Hepatocyte (in vitro differentiated cells): ENCODE measurements at regions not wholly inside any gene's neighbourhood (a gene's known extent, or its start where the extent isn't known, plus 50 kb on each side); places are given as distances from the start of the nearest gene placed in this dataset.

Experiments used
- DNase-seq: peaks from one replicate; pipeline ENCODE4 v3.0.0-alpha.2; 2016; ENCODE audit warnings: low spot score
- H2AFZ ChIP-seq: fragments of 200-600 bp; sonication (generic); 2 replicates; pipeline ENCODE4 v1.6.0; 2016; ENCODE audit warnings: antibody characterized with exemption, mild to moderate bottlenecking
- H3K27ac ChIP-seq: fragments of 200-600 bp; sonication (generic); 2 replicates; pipeline ENCODE4 v1.5.1; 2016; ENCODE audit warnings: mild to moderate bottlenecking
- H3K27me3 ChIP-seq: fragments of 200-600 bp; sonication (generic); 2 replicates; pipeline ENCODE4 v1.6.1; 2016
- H3K36me3 ChIP-seq: fragments of 200-600 bp; sonication (generic); replicated peaks from 2 replicates; pipeline ENCODE4 v1.5.1; 2016; ENCODE audit warnings: low read depth; ENCODE audit not compliant: insufficient read depth
- H3K4me1 ChIP-seq: fragments of 200-600 bp; sonication (generic); 2 replicates; pipeline ENCODE4 v1.5.1; 2016; ENCODE audit warnings: mild to moderate bottlenecking, moderate library complexity; ENCODE audit not compliant: insufficient read depth
- H3K4me2 ChIP-seq: fragments of 200-600 bp; sonication (generic); 2 replicates; pipeline ENCODE4 v1.6.0; 2016
- H3K4me3 ChIP-seq: fragments of 200-600 bp; sonication (generic); 2 replicates; pipeline ENCODE4 v1.5.1; 2016; ENCODE audit warnings: mild to moderate bottlenecking
- H3K79me2 ChIP-seq: fragments of 200-600 bp; sonication (generic); 2 replicates; pipeline ENCODE4 v1.6.0; 2017; ENCODE audit warnings: mild to moderate bottlenecking
- H3K9me2 ChIP-seq: fragments of 200-600 bp; sonication (generic); replicated peaks from 2 replicates; pipeline ENCODE4 v1.6.0; 2017; ENCODE audit warnings: mild to moderate bottlenecking; ENCODE audit not compliant: insufficient read depth
- H3K9me3 ChIP-seq: fragments of 200-600 bp; sonication (generic); 2 replicates; pipeline ENCODE4 v1.5.1; 2016; ENCODE audit warnings: low read depth, mild to moderate bottlenecking
- H4K20me1 ChIP-seq: fragments of 200-600 bp; sonication (generic); 2 replicates; pipeline ENCODE4 v1.6.0; 2016; ENCODE audit warnings: mild to moderate bottlenecking; ENCODE audit not compliant: insufficient read depth, poor library complexity, severe bottlenecking
- CTCF ChIP-seq: fragments of 200-600 bp; sonication (generic); IDR thresholded peaks from 2 replicates; pipeline ENCODE4 v1.5.1; 2016; ENCODE audit warnings: antibody characterized with exemption, mild to moderate bottlenecking; ENCODE audit not compliant: poor library complexity
- EZH2 ChIP-seq: fragments of 200-600 bp; sonication (generic); IDR thresholded peaks from 2 replicates; pipeline ENCODE4 v1.6.1; 2016; ENCODE audit warnings: antibody characterized with exemption, mild to moderate bottlenecking, borderline replicate concordance
- EZH2phosphoT487 ChIP-seq: fragments of 200-600 bp; sonication (generic); IDR thresholded peaks from one replicate; pipeline ENCODE4 v1.6.1; 2018; ENCODE audit warnings: antibody characterized with exemption, mild to moderate bottlenecking, low read depth, moderate library complexity; ENCODE audit not compliant: unreplicated experiment, severe bottlenecking
- WGBS: methylation state at CpG from one replicate; pipeline ENCODE4 v1.1.6; 2016; ENCODE audit warnings: low lambda C conversion rate; ENCODE audit errors: missing lambda C conversion rate; 5-methylcytosine and 5-hydroxymethylcytosine counted together

GRCh38 chr2:223477318-223477717, 124.8 kb downstream of the SCG2 start:
- Histone ChIP-seq H3K27me3 (no peaks in the 10 kb centered on the region), H3K4me1 (no peaks in the 10 kb centered on the region), H3K27ac (no peak overlapping the region)

DNA sequence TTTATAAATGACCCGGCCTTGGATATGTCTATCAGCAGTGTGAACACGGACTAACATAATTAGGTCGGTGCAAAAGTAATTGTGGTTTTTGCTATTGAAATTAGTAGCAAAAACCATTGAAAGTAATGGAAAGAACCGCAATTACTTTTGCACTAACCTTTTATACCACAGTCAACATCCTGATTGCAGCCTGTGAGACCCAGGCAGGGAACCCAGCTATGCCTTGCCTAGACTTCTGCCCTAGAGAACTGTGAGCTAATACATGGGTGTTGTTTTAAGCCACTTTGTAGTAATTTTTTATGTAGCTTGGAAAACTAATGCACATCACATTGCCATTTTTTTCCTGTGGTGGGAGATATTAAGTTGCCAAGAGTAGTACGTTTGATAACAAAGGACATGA, 120.7 kb downstream of the SCG2 start:
- H3K27me3 ChIP-seq = no peaks in the 10 kb centered on the region
- TF ChIP-seq EZH2phosphoT487 (no peak), CTCF (no peak), EZH2 (no peak)
- no peaks in the 10 kb centered on the region for H3K36me3 ChIP-seq
- no peak overlapping the region for H3K4me2 ChIP-seq
- no peak overlapping the region for H3K27ac ChIP-seq
- H2AFZ ChIP-seq = no peak overlapping the region
- no peak for DNase-seq
- no peaks in the 10 kb centered on the region for H3K4me1 ChIP-seq
- WGBS = 87% methylated on average over 5 of the region's 5 CpGs
- no peaks in the 10 kb centered on the region for H3K9me3 ChIP-seq
- no peaks in the 10 kb centered on the region for H3K79me2 ChIP-seq
- H3K4me3 ChIP-seq = no peak overlapping the region
- H3K9me2 ChIP-seq = no peaks in the 10 kb centered on the region
- H4K20me1 ChIP-seq = no peaks in the 10 kb centered on the region

More at GRCh38 chr2:223477318-223477717, 124.8 kb downstream of the SCG2 start:
- no peak for DNase-seq
- no peak overlapping the region for H3K4me2 ChIP-seq
- H3K4me3 ChIP-seq = no peak overlapping the region
- no peaks in the 10 kb centered on the region for H3K79me2 ChIP-seq
- no peaks in the 10 kb centered on the region for H3K9me3 ChIP-seq
- no peaks in the 10 kb centered on the region for H3K9me2 ChIP-seq
- no peaks in the 10 kb centered on the region for H4K20me1 ChIP-seq
- H3K36me3 ChIP-seq = no peaks in the 10 kb centered on the region
- H2AFZ ChIP-seq = no peak overlapping the region
- no peak for TF ChIP-seq EZH2phosphoT487
- WGBS = 92% methylated on average over 1 of the region's 1 CpG

- H3K36me3 ChIP-seq = no peaks in the 10 kb centered on the region
- H3K79me2 ChIP-seq = no peaks in the 10 kb centered on the region
- no peak for TF ChIP-seq EZH2phosphoT487
- H3K9me2 ChIP-seq = no peaks in the 10 kb centered on the region
- H3K4me3 ChIP-seq = no peak overlapping the region
- H3K27ac ChIP-seq = no peak overlapping the region
- H3K4me1 ChIP-seq = no peaks in the 10 kb centered on the region
- no peak overlapping the region for H2AFZ ChIP-seq
- no peaks in the 10 kb centered on the region for H3K9me3 ChIP-seq
- DNase-seq = no peak
- H3K4me2 ChIP-seq = no peak overlapping the region
- no peaks in the 10 kb centered on the region for H3K27me3 ChIP-seq
- H4K20me1 ChIP-seq = no peaks in the 10 kb centered on the region
Observed at GRCh38 chr2:223486751-223487150, 115.4 kb downstream of the SCG2 start.

DNA sequence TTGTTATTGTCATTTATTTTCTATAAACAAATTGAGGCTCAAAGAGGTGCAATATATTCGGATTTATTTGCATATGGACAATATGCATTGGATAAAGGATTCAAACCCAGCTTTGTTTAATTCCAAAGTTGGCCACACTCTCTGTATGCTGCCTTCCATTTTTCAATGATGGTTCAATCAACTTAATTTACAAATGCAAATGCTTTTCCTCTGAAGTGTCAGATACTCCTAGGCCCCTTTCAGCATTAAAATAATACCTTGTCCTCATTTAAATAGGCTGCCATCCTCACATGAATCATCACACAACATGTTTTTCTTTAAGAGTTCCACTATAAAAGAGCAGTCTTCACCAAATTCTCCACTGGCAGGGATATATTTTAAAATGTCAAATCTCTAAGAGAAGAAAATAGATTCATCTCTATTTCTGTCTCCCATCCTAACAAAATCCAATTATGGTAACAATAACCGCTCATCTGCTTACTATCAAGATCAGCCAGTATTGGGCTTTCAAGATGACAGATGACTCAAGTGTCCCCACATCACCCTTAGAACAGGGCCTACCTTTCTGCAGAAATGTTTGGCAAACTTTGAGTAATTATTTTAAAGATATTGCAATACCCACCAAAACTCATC, 114.8 kb downstream of the SCG2 start:
- no peak overlapping the region for H3K4me2 ChIP-seq
- no peaks in the 10 kb centered on the region for H3K9me3 ChIP-seq
- no peaks in the 10 kb centered on the region for H3K9me2 ChIP-seq
- H4K20me1 ChIP-seq = no peaks in the 10 kb centered on the region
- no peak overlapping the region for H2AFZ ChIP-seq
- H3K36me3 ChIP-seq = no peaks in the 10 kb centered on the region
- TF ChIP-seq CTCF (no peak), EZH2phosphoT487 (no peak), EZH2 (no peak)
- 88% methylated on average over 2 of the region's 2 CpGs for WGBS
- no peak for DNase-seq
- H3K79me2 ChIP-seq = no peaks in the 10 kb centered on the region
- no peaks in the 10 kb centered on the region for H3K4me1 ChIP-seq
- no peak overlapping the region for H3K4me3 ChIP-seq
- no peak overlapping the region for H3K27ac ChIP-seq
- H3K27me3 ChIP-seq = no peaks in the 10 kb centered on the region
